H9 (cell line): ENCODE measurements at regions not wholly inside any gene's neighbourhood (a gene's known extent, or its start where the extent isn't known, plus 50 kb on each side); places are given as distances from the start of the nearest gene placed in this dataset.

Experiments used
- DNase-seq: peaks from one replicate; pipeline ENCODE4 v3.0.0-alpha.2; 2017
- H2AFZ ChIP-seq: one replicate; pipeline ENCODE4 v1.6.1; 2013; ENCODE audit warnings: mild to moderate bottlenecking, low read length, control low read depth, moderate library complexity
- H2AK5ac ChIP-seq: 2 replicates; pipeline ENCODE4 v1.6.1; 2013; ENCODE audit warnings: low read length, control low read depth, mixed read lengths; ENCODE audit not compliant: insufficient read length
- H2BK120ac ChIP-seq: one replicate; pipeline ENCODE4 v1.6.1; 2013; ENCODE audit warnings: low read depth, mild to moderate bottlenecking, low read length, control low read depth, inconsistent platforms; ENCODE audit not compliant: poor library complexity, severe bottlenecking
- H2BK12ac ChIP-seq: 2 replicates; pipeline ENCODE4 v1.6.1; 2013; ENCODE audit warnings: low read length, control low read depth, mixed read lengths, low read depth; ENCODE audit not compliant: insufficient read length
- H2BK15ac ChIP-seq: 2 replicates; pipeline ENCODE4 v1.6.1; 2013; ENCODE audit warnings: low read depth, low read length, control low read depth
- H2BK20ac ChIP-seq: one replicate; pipeline ENCODE4 v1.6.1; 2013; ENCODE audit warnings: low read depth, mild to moderate bottlenecking, low read length, control low read depth, inconsistent platforms; ENCODE audit not compliant: poor library complexity, severe bottlenecking
- H2BK5ac ChIP-seq: 2 replicates; pipeline ENCODE4 v1.6.1; 2013; ENCODE audit warnings: low read length, control low read depth, mixed read lengths; ENCODE audit not compliant: insufficient read length
- H3K14ac ChIP-seq: 2 replicates; pipeline ENCODE4 v1.6.1; 2013; ENCODE audit warnings: low read length, control low read depth; ENCODE audit not compliant: insufficient read depth
- H3K18ac ChIP-seq: 2 replicates; pipeline ENCODE4 v1.6.1; 2013; ENCODE audit warnings: low read depth, mild to moderate bottlenecking, mixed read lengths, low read length, control low read depth; ENCODE audit not compliant: insufficient read length
- H3K23ac ChIP-seq: 2 replicates; pipeline ENCODE4 v1.6.1; 2013; ENCODE audit warnings: low read length, control low read depth, mixed read lengths, low read depth; ENCODE audit not compliant: insufficient read length
- H3K23me2 ChIP-seq: 2 replicates; pipeline ENCODE4 v1.6.1; 2013; ENCODE audit warnings: low read depth, mild to moderate bottlenecking, mixed read lengths, low read length, control low read depth; ENCODE audit not compliant: insufficient read length, poor library complexity, severe bottlenecking
- H3K27ac ChIP-seq: 2 replicates; pipeline ENCODE4 v1.5.1; 2013; ENCODE audit warnings: low read length, control low read depth, mixed read lengths, low read depth; ENCODE audit not compliant: insufficient read length
- H3K27me3 ChIP-seq: 2 replicates; pipeline ENCODE4 v1.6.1; 2013; ENCODE audit warnings: low read length, control low read depth, inconsistent platforms; ENCODE audit not compliant: insufficient read depth
- H3K4ac ChIP-seq: 2 replicates; pipeline ENCODE4 v1.6.1; 2013; ENCODE audit warnings: low read depth, mild to moderate bottlenecking, control low read depth, inconsistent platforms, low read length, moderate library complexity
- H3K4me1 ChIP-seq: 2 replicates; pipeline ENCODE4 v1.6.1; 2013; ENCODE audit warnings: low read length, control low read depth, inconsistent platforms; ENCODE audit not compliant: insufficient read depth
- H3K4me2 ChIP-seq: 2 replicates; pipeline ENCODE4 v1.6.1; 2013; ENCODE audit warnings: low read length, control low read depth, mixed read lengths; ENCODE audit not compliant: insufficient read length, insufficient read depth
- H3K56ac ChIP-seq: 2 replicates; pipeline ENCODE4 v1.6.1; 2013; ENCODE audit warnings: low read depth, mild to moderate bottlenecking, mixed read lengths, low read length, control low read depth; ENCODE audit not compliant: insufficient read length
- H3K79me1 ChIP-seq: 2 replicates; pipeline ENCODE4 v1.6.1; 2013; ENCODE audit warnings: low read depth, mild to moderate bottlenecking, moderate library complexity, low read length, control low read depth, inconsistent platforms; ENCODE audit not compliant: insufficient read depth, poor library complexity, severe bottlenecking
- H3K79me2 ChIP-seq: 2 replicates; pipeline ENCODE4 v1.6.1; 2013; ENCODE audit warnings: low read length, control low read depth, inconsistent platforms; ENCODE audit not compliant: insufficient read depth
- H3K9ac ChIP-seq: 2 replicates; pipeline ENCODE4 v1.6.1; 2013; ENCODE audit warnings: low read length, control low read depth, mixed read lengths; ENCODE audit not compliant: insufficient read length; ENCODE audit errors: extremely low read depth
- H3K9me3 ChIP-seq: one replicate; pipeline ENCODE4 v1.6.1; 2013; ENCODE audit warnings: low read depth, low read length, inconsistent platforms; ENCODE audit not compliant: control insufficient read depth
- H3T11ph ChIP-seq: one replicate; pipeline ENCODE4 v1.6.1; 2013; ENCODE audit warnings: mild to moderate bottlenecking, low read length, control low read depth, inconsistent platforms
- H4K20me1 ChIP-seq: one replicate; pipeline ENCODE4 v1.6.1; 2013; ENCODE audit not compliant: control insufficient read depth, insufficient read length, insufficient read depth
- H4K5ac ChIP-seq: 2 replicates; pipeline ENCODE4 v1.6.1; 2013; ENCODE audit warnings: low read depth, mild to moderate bottlenecking, mixed read lengths, low read length, control low read depth; ENCODE audit not compliant: insufficient read length
- H4K8ac ChIP-seq: replicated peaks from 2 replicates; pipeline ENCODE4 v1.6.1; 2013; ENCODE audit warnings: low read length, control low read depth, mixed read lengths, low read depth; ENCODE audit not compliant: insufficient read length
- H4K91ac ChIP-seq: 2 replicates; pipeline ENCODE4 v1.6.1; 2013; ENCODE audit warnings: low read depth, mild to moderate bottlenecking, moderate library complexity, mixed read lengths, low read length, control low read depth; ENCODE audit not compliant: insufficient read length
- H3K27ac Mint-ChIP-seq, 3 experiments: 2 replicates in 2 of 3; 3 replicates in 1 of 3; pipeline ENCODE4 v1.8.0; 2020 to 2021; ENCODE audit warnings: mixed read lengths in 3 of 3, mild to moderate bottlenecking in 1 of 3, moderate library complexity in 1 of 3
- H3K27me3 Mint-ChIP-seq: 2 replicates; pipeline ENCODE4 v1.8.0; 2021; ENCODE audit warnings: low read depth, mild to moderate bottlenecking, moderate library complexity, mixed read lengths
- H3K36me3 Mint-ChIP-seq, 3 experiments: 2 replicates in 2 of 3; 3 replicates in 1 of 3; pipeline ENCODE4 v1.8.0; 2020 to 2021; ENCODE audit warnings: low read depth in 3 of 3, mixed read lengths in 3 of 3; ENCODE audit not compliant: insufficient read depth in 1 of 3
- H3K4me1 Mint-ChIP-seq, 2 experiments: 2 replicates each; pipeline ENCODE4 v1.8.0; 2020; ENCODE audit warnings: mixed read lengths in 2 of 2
- H3K4me3 Mint-ChIP-seq, 2 experiments: 2 replicates in 1 of 2; 3 replicates in 1 of 2; pipeline ENCODE4 v1.8.0; 2020 to 2021; ENCODE audit warnings: mild to moderate bottlenecking in 2 of 2, mixed read lengths in 2 of 2, moderate library complexity in 1 of 2
- H3K9me3 Mint-ChIP-seq, 2 experiments: 2 replicates in 1 of 2; 3 replicates in 1 of 2; pipeline ENCODE4 v1.8.0; 2020; ENCODE audit warnings: mild to moderate bottlenecking in 2 of 2, mixed read lengths in 2 of 2, moderate library complexity in 1 of 2
- CTCF ChIP-seq: fragments of 200-600 bp; sonication (generic); conservative IDR thresholded peaks from 3 replicates; pipeline ENCODE4 v1.8.0; 2021; ENCODE audit warnings: antibody characterized with exemption, mild to moderate bottlenecking
- WGBS: extraction: QIAGEN DNeasy Blood & Tissue Kit; methylation state at CpG from one replicate; pipeline ENCODE4 v1.1.7; 2013; ENCODE audit warnings: missing lambda C conversion rate, low lambda C conversion rate, mixed read lengths; ENCODE audit not compliant: insufficient read length; ENCODE audit errors: extremely low coverage; 5-methylcytosine and 5-hydroxymethylcytosine counted together

DNA sequence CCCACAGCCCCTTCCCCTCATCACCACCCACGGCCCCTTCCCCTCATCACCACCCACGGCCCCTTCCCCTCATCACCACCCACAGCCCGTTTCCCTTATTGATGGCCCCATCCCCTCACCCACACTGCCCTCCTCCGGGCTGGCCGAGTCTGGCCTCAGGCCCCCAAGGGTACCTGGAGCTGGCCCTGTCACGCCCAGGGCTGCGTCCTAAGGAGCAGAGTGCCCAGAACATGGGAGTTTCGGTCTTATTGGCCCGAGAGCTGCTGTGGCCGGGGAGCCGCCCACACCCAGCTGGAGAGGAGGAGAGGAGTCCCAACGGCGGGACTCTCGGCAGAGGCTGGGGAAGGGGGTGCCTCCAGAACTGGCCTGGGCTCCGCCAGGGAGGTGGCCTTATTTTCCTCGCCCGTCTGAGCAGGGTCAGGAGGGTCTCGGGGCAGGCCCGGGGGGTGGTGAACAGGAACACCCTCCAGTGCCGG is 182.3 kb downstream of the KIF26A start:
- no peak overlapping the region for H2BK20ac ChIP-seq
- H3K9me3 ChIP-seq = no peaks in the 10 kb centered on the region
- H2BK12ac ChIP-seq = no peak overlapping the region
- peak overlapping the region; percentile 50 for H3K18ac ChIP-seq
- no peak overlapping the region for H2BK120ac ChIP-seq
- no peaks in the 10 kb centered on the region for H4K20me1 ChIP-seq
- TF ChIP-seq CTCF = no peak
- DNase-seq = peak; percentile 21
- H2BK15ac ChIP-seq = no peak overlapping the region
- Mint-ChIP-seq H3K36me3 (no peaks in the 10 kb centered on the region), H3K9me3 (no peaks in the 10 kb centered on the region), H3K4me3 (no peak overlapping the region), H3K4me1 (no peaks in the 10 kb centered on the region), H3K27me3 (no peaks in the 10 kb centered on the region; the same call in 1 of the 2 replicates), H3K27ac (no peak overlapping the region)
- no peaks in the 10 kb centered on the region for H3K79me1 ChIP-seq
- H3K4ac ChIP-seq = no peak overlapping the region
- H3K9ac ChIP-seq = no peak overlapping the region
- H3K23me2 ChIP-seq = no peaks in the 10 kb centered on the region
- no peak overlapping the region for H2AK5ac ChIP-seq
- no peak overlapping the region for H3K4me2 ChIP-seq
- H2BK5ac ChIP-seq = no peak overlapping the region
- H3T11ph ChIP-seq = no peak overlapping the region
- H3K27me3 ChIP-seq = no peaks in the 10 kb centered on the region
- no peak overlapping the region for H3K56ac ChIP-seq
- H4K5ac ChIP-seq = no peak overlapping the region
- H3K23ac ChIP-seq = no peak overlapping the region
- H3K79me2 ChIP-seq = no peaks in the 10 kb centered on the region
- no peak overlapping the region for H4K8ac ChIP-seq
- no peaks in the 10 kb centered on the region for H3K4me1 ChIP-seq
- no CpG with 5 or more reads among the region's 20 CpGs for WGBS
- H2AFZ ChIP-seq = no peak overlapping the region
- no peak overlapping the region for H3K14ac ChIP-seq
- no peak overlapping the region for H3K27ac ChIP-seq
- no peak overlapping the region for H4K91ac ChIP-seq
